ENCODE measurements at regions not wholly inside any gene's neighbourhood (a gene's known extent, or its start where the extent isn't known, plus 50 kb on each side); places are given as distances from the start of the nearest gene placed in this dataset.

GRCh38 chr14:48140804-48141203 lies 465.4 kb upstream of the MDGA2 start:
- TF ChIP-seq POLR2A (IDR thresholded peaks at IDR 0.05) = no peak
- no peak for TF ChIP-seq CTCF (IDR thresholded peaks at IDR 0.05)
- no peak for TF ChIP-seq POLR2AphosphoS5 (IDR thresholded peaks at IDR 0.05)

Measured in upper lobe of left lung (tissue), 4 donors.